Vagina (tissue), 2 donors: ENCODE measurements at regions not wholly inside any gene's neighbourhood (a gene's known extent, or its start where the extent isn't known, plus 50 kb on each side); places are given as distances from the start of the nearest gene placed in this dataset.

ENCODE experiments used
- CTCF ChIP-seq, 3 experiments: fragments of 450-650 bp in 2 of 3; fragments of 200-600 bp in 1 of 3; sonication (generic) in 1 of 3; IDR thresholded peaks; one replicate each; pipeline ENCODE4 v1.5.1; 2017 to 2019; ENCODE audit warnings: antibody characterized with exemption in 3 of 3, mild to moderate bottlenecking in 2 of 3, moderate library complexity in 2 of 3
- POLR2AphosphoS5 ChIP-seq, 2 donors: sonication (generic); formaldehyde crosslinking; IDR thresholded peaks; one replicate each; pipeline ENCODE4 v1.9.0; 2017; ENCODE audit warnings: antibody characterized with exemption in 2 of 2, mild to moderate bottlenecking in 2 of 2, low read depth in 1 of 2; ENCODE audit not compliant: insufficient read depth in 1 of 2

DNA sequence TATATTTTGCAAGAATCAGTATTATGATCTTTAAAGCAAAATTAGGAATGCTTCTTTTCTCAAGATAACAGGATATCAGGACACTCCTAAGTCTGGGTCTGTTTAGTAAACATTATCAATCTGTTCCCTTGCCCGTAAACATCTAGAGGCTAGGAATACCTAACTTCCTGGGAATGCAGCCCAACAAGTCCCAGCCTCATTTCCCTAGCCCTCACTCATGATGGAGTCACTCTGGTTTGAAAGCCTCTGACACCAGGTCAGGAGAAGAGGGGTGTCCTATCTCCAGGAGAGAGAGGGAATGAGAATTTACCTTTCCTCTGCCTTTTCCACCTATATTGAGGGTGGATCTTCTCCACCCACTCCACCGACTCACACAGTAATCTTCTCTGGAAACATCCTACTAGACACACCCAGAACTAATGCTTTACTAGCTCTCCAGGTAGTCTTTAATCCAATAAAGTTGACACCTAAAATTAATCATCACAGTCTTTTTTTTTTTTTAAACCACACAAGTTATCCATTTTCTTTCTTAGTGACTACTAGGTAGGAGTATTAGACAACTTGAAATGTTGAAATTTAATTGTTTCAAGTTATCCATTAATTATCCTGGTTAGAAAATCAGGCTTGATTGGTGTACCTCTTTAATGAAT is 659.3 kb downstream of the USP25 start:
- no peak for TF ChIP-seq CTCF (IDR thresholded peaks at IDR 0.05)
- TF ChIP-seq POLR2AphosphoS5 (IDR thresholded peaks at IDR 0.05; ENCODE audit: insufficient read depth in 1 of 2, low read depth in 1 of 2) = no peak
